Adrenal gland (tissue), 5 donors: ENCODE measurements at regions not wholly inside any gene's neighbourhood (a gene's known extent, or its start where the extent isn't known, plus 50 kb on each side); places are given as distances from the start of the nearest gene placed in this dataset.

ENCODE experiments used
- POLR2A ChIP-seq, 2 donors: fragments of 450-650 bp; IDR thresholded peaks; one replicate each; pipeline ENCODE4 v1.6.1; 2017; ENCODE audit warnings: antibody characterized with exemption in 2 of 2, mild to moderate bottlenecking in 2 of 2, moderate library complexity in 1 of 2
- TF ChIP-seq, protein P1 (sequence below), 6 experiments: fragments of 450-650 bp in 4 of 6; fragments of 200-600 bp in 2 of 6; sonication (generic) in 1 of 6; IDR thresholded peaks; 1 replicate in 5 of 6; 2 replicates in 1 of 6; pipeline versions ENCODE4 v1.5.1 to v1.8.0; 2016 to 2021; ENCODE audit warnings: antibody characterized with exemption in 6 of 6, mild to moderate bottlenecking in 2 of 6, moderate library complexity in 1 of 6
- donor health status: DM: no; HTN: no; CAD: no.

DNA sequence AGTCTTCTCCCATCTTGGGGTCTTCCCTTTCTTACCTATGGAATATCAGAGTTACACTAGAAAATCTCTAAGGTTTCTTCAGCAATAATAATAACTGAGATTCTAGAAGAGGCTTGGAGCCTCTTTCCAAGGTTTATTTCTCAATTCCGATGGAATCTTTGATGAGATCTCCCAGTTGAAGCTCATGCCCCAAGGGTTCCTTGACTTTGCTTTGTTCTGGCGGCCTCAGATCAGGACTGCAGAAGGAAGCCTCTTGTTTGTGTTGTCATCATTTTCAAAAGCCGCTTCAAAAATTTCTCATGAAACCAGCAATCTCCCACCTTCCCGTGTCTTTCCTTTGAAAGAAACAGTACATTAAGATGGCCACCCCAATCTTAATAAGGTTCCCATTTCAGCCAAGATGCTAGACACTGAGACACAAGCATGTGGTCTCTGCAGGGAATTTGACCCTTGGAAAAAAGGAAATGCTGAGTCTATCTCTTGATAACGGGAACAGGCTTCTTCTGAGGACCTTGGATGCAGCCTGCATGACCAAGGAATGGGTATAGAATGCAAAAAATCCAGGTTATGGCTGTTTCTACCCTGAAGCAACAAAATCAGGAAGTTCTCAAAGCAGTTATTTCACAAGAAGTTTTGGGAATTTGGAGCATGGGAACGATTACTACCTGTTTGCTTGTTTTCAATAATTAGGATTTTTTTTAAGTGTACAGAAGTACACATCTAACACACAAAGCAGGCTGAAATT is 141.6 kb downstream of the CD24 start:
- TF ChIP-seq, protein P1, sequence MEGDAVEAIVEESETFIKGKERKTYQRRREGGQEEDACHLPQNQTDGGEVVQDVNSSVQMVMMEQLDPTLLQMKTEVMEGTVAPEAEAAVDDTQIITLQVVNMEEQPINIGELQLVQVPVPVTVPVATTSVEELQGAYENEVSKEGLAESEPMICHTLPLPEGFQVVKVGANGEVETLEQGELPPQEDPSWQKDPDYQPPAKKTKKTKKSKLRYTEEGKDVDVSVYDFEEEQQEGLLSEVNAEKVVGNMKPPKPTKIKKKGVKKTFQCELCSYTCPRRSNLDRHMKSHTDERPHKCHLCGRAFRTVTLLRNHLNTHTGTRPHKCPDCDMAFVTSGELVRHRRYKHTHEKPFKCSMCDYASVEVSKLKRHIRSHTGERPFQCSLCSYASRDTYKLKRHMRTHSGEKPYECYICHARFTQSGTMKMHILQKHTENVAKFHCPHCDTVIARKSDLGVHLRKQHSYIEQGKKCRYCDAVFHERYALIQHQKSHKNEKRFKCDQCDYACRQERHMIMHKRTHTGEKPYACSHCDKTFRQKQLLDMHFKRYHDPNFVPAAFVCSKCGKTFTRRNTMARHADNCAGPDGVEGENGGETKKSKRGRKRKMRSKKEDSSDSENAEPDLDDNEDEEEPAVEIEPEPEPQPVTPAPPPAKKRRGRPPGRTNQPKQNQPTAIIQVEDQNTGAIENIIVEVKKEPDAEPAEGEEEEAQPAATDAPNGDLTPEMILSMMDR (IDR thresholded peaks at IDR 0.05), result no peak
- TF ChIP-seq POLR2A (IDR thresholded peaks at IDR 0.05), result no peak
